ENCODE measurements at regions not wholly inside any gene's neighbourhood (a gene's known extent, or its start where the extent isn't known, plus 50 kb on each side); places are given as distances from the start of the nearest gene placed in this dataset.

DNA sequence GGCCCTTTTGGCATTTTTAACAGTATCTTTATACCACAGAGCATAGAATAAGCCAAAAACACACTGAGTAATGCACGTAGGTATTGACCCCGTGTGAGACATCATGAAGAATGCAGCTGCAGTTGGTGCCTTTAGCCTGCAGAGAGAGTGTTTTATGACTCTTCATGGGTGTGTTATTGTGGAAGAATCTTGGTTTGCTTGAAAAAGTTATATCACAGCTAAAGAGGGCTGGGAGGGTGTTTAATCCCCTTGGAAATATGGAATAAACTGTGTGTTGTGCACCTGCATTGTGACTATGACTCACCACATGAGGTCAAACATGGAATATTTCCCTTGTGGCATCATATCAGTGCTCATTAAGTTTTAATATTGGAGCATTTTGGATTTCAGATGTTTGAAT lies 458.7 kb downstream of the CDH9 start:
- no peak overlapping the region for H3K27ac ChIP-seq
- H3K4me1 ChIP-seq = no peaks in the 10 kb centered on the region
- TF ChIP-seq, protein P1, sequence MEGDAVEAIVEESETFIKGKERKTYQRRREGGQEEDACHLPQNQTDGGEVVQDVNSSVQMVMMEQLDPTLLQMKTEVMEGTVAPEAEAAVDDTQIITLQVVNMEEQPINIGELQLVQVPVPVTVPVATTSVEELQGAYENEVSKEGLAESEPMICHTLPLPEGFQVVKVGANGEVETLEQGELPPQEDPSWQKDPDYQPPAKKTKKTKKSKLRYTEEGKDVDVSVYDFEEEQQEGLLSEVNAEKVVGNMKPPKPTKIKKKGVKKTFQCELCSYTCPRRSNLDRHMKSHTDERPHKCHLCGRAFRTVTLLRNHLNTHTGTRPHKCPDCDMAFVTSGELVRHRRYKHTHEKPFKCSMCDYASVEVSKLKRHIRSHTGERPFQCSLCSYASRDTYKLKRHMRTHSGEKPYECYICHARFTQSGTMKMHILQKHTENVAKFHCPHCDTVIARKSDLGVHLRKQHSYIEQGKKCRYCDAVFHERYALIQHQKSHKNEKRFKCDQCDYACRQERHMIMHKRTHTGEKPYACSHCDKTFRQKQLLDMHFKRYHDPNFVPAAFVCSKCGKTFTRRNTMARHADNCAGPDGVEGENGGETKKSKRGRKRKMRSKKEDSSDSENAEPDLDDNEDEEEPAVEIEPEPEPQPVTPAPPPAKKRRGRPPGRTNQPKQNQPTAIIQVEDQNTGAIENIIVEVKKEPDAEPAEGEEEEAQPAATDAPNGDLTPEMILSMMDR (IDR thresholded peaks at IDR 0.05) = no peak
- no peak overlapping the region for H3K4me3 ChIP-seq
- H3K9me3 ChIP-seq = peaks cover 0 to 15% (median 0%) of the 10 kb centered on the region in 11 donors
- ATAC-seq (no peak), DNase-seq (no peak)
- 83 to 87% methylated on average over 2 of the region's 2 CpGs for WGBS, 2 donors
- no peaks in the 10 kb centered on the region for H3K27me3 ChIP-seq
- intact Hi-C loops (cut with DNase I) = no loop called here
- H3K36me3 ChIP-seq = no peaks in the 10 kb centered on the region

DNA sequence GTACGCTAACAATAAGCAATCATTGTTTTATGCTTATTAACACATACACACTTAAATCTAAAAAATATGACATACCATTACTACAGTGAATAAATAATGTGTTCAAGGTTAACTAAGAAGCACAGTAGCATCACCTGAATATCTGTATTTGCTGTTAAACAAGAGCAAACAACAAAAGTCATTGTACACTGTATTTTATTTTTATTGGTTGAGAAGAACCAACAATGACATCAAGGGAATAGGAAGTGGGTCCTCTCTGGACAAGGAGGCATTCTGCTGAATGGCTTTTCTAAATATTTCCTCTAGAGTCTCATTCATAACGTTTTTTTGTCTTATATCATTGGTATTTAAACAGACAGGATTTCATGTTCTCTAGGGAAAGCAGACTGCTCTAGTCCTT lies 460.4 kb downstream of the CDH9 start:
- Histone ChIP-seq H3K36me3 (no peaks in the 10 kb centered on the region), H3K4me3 (no peak overlapping the region), H3K27ac (no peak overlapping the region), H3K4me1 (no peaks in the 10 kb centered on the region), H3K9me3 (peaks cover 0 to 9% (median 0%) of the 10 kb centered on the region in 11 donors), H3K27me3 (no peaks in the 10 kb centered on the region)
- TF ChIP-seq, protein P1 (IDR thresholded peaks at IDR 0.05) = no peak
- 44 to 47% methylated on average over 2 of the region's 2 CpGs for WGBS, 2 donors
- ATAC-seq = no peak
- DNase-seq = no peak
- intact Hi-C loops (cut with DNase I) = no loop called here

DNA sequence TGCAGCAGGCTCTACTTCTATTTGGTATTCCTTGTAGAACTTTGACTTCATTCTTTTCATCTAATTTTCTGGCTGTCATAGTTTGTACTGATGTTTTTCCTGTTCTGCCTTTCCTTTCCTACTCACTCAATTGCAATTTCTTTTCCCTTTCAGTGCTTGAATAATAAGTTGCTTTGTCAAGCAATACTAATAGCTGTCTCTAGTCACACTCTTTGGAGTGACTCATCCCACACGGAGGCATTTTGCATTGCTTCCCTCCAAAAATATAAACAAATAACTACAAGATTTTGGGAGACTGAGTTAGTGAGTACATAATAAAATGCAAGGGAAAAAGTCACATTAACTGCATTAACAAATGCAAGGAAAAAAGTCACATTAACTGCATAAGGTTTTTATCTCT lies 465.9 kb downstream of the CDH9 start:
- WGBS, 2 donors = 38 to 48% methylated on average over 1 of the region's 1 CpG
- Histone ChIP-seq H3K9me3 (peaks cover 0 to 36% (median 0%) of the 10 kb centered on the region in 11 donors), H3K36me3 (no peaks in the 10 kb centered on the region), H3K4me3 (no peak overlapping the region), H3K27me3 (no peaks in the 10 kb centered on the region), H3K27ac (no peak overlapping the region), H3K4me1 (no peaks in the 10 kb centered on the region)
- DNase-seq = no peak
- ATAC-seq = no peak
- TF ChIP-seq, protein P1 (IDR thresholded peaks at IDR 0.05) = no peak
- intact Hi-C loops (cut with DNase I) = no loop called here

DNA sequence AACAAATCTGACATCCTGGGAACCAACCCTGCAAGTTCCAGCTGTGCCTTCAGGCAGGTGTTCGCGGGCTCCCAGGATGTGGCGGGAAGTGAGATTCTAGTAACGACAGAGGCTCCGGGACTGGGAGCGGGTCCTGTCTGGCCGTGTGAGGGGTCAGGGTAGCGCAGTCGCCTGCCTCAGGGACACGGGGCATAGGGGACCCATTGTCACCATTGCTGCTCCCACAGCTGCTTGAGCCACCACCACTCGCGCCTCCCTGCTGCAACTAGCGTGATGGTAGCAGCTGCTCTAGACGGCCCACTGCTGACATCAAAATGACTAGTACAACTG lies 468.5 kb downstream of the CDH9 start:
- intact Hi-C loops (cut with DNase I) = no loop called here
- ATAC-seq = no peak
- TF ChIP-seq, protein P1 (IDR thresholded peaks at IDR 0.05) = no peak
- DNase-seq = no peak
- H3K36me3 ChIP-seq = no peaks in the 10 kb centered on the region
- no peak overlapping the region for H3K27ac ChIP-seq
- H3K9me3 ChIP-seq = peaks cover 0 to 54% (median 0%) of the 10 kb centered on the region in 11 donors
- 90 to 93% methylated on average over 14 of the region's 14 CpGs for WGBS, 2 donors
- H3K27me3 ChIP-seq = no peaks in the 10 kb centered on the region
- H3K4me3 ChIP-seq = no peak overlapping the region
- no peaks in the 10 kb centered on the region for H3K4me1 ChIP-seq
